K562 (cell line): ENCODE measurements at regions not wholly inside any gene's neighbourhood (a gene's known extent, or its start where the extent isn't known, plus 50 kb on each side); places are given as distances from the start of the nearest gene placed in this dataset.

Experiments used
- ATAC-seq: fragments of 200-7000 bp; cut with Tn5 transposase; 3 replicates; pipeline ENCODE4 v1.9.1; 2020; ENCODE audit warnings: moderate library complexity
- BruUV-seq: library from RNA; stranded (reverse); fragments of 400-500 nt; replicated peaks from 2 replicates; lab custom pipeline; 2021; lab: Mats Ljungman, UMichigan
- CTCF ChIA-PET: fragments of 300-600 bp; formaldehyde crosslinking; extraction: SDS; loops from one replicate; lab custom pipeline; 2021; ENCODE audit warnings: low intra/inter-chr PET ratio; lab: Yijun Ruan, JAX
- POLR2A ChIA-PET: fragments of 300-600, 350-650 bp; sonication (Branson Sonifier 250); formaldehyde crosslinking; extraction: SDS; loops from one replicate; lab custom pipeline; 2021; ENCODE audit warnings: antibody characterized with exemption, inconsistent platforms; lab: Yijun Ruan, JAX
- DNase-seq, 4 experiments: peaks; one replicate each; pipeline versions ENCODE4 v3.0.0 to v3.0.0-alpha.2; 2011 to 2018; ENCODE audit warnings: low spot score in 3 of 4, mixed read lengths in 3 of 4; ENCODE audit errors: extremely low read depth in 1 of 4
- FAIRE-seq: peaks from 2 replicates; lab custom pipeline; 2011; peaks lifted over from hg19 to GRCh38; lab: Jason Lieb, UNC
- H2AFZ ChIP-seq: 2 replicates; pipeline ENCODE4 v1.6.0; 2011; ENCODE audit warnings: low read depth, low read length, control low read depth, inconsistent platforms
- H3K27ac ChIP-seq: fragments of 200-600 bp; 3 replicates; pipeline ENCODE4 v1.8.0; 2011; ENCODE audit warnings: low read depth, mild to moderate bottlenecking, control low read depth, inconsistent platforms, low read length, moderate library complexity, mixed read lengths; ENCODE audit errors: extremely low read depth
- H3K27me3 ChIP-seq, 2 experiments: fragments of 300-600 bp in 1 of 2; 2 replicates in 1 of 2; 3 replicates in 1 of 2; pipeline versions ENCODE4 v1.6.0 to v1.8.0; 2011; ENCODE audit warnings: inconsistent platforms in 2 of 2, low read length in 2 of 2, mild to moderate bottlenecking in 1 of 2, mixed read lengths in 1 of 2, moderate library complexity in 1 of 2; ENCODE audit not compliant: control insufficient read depth in 2 of 2, insufficient read depth in 2 of 2
- H3K36me3 ChIP-seq: fragments of 300-600 bp; 3 replicates; pipeline ENCODE4 v1.8.0; 2011; ENCODE audit warnings: mild to moderate bottlenecking, low read length, inconsistent platforms; ENCODE audit not compliant: control insufficient read depth, insufficient read depth
- H3K4me1 ChIP-seq, 2 experiments: fragments of 200-600 bp in 1 of 2; replicated peaks in 1 of 2; 2 replicates in 1 of 2; 3 replicates in 1 of 2; pipeline versions ENCODE4 v1.5.1 to v1.8.0; 2011; ENCODE audit warnings: inconsistent platforms in 2 of 2, low read length in 2 of 2, mild to moderate bottlenecking in 1 of 2, mixed read lengths in 1 of 2, moderate library complexity in 1 of 2; ENCODE audit not compliant: control insufficient read depth in 2 of 2, insufficient read depth in 2 of 2
- H3K4me2 ChIP-seq: 2 replicates; pipeline ENCODE4 v1.6.1; 2011; ENCODE audit warnings: low read length, control low read depth, inconsistent platforms, mixed read lengths; ENCODE audit not compliant: insufficient read depth
- H3K4me3 ChIP-seq: fragments of 200-600 bp; sonication (generic), shearing (Covaris generic); 2 replicates; pipeline ENCODE4 v1.5.1; 2016; ENCODE audit warnings: control low read depth, inconsistent platforms
- H3K79me2 ChIP-seq: fragments of 200-600 bp; 3 replicates; pipeline ENCODE4 v1.8.0; 2011; ENCODE audit warnings: low read length, inconsistent platforms; ENCODE audit not compliant: control insufficient read depth, insufficient read depth
- H3K9ac ChIP-seq, 2 experiments: 2 replicates each; pipeline versions ENCODE4 v1.6.0 to v1.6.1; 2011; ENCODE audit warnings: low read depth in 2 of 2, low read length in 2 of 2, control low read depth in 1 of 2, inconsistent platforms in 1 of 2, mild to moderate bottlenecking in 1 of 2, mixed read lengths in 1 of 2; ENCODE audit not compliant: insufficient read depth in 1 of 2
- H3K9me1 ChIP-seq: one replicate; pipeline ENCODE4 v1.6.0; 2011; ENCODE audit warnings: inconsistent platforms, mild to moderate bottlenecking, low read length, moderate library complexity; ENCODE audit not compliant: control insufficient read depth, insufficient read depth
- H3K9me3 ChIP-seq: replicated peaks from 2 replicates; pipeline ENCODE4 v1.5.1; 2011; ENCODE audit warnings: low read depth, low read length, inconsistent platforms; ENCODE audit not compliant: control insufficient read depth, insufficient read depth
- H4K20me1 ChIP-seq: replicated peaks from 2 replicates; pipeline ENCODE4 v1.6.1; 2011; ENCODE audit warnings: low read length, inconsistent platforms, mixed read lengths; ENCODE audit not compliant: control insufficient read depth, insufficient read depth
- BDP1 ChIP-seq: IDR thresholded peaks from 3 replicates; pipeline ENCODE4 v1.6.1; 2011; ENCODE audit not compliant: insufficient read length, insufficient read depth
- CBX8 ChIP-seq: fragments of 200-600 bp; sonication (generic); IDR thresholded peaks from 2 replicates; pipeline ENCODE4 v1.6.1; 2012; ENCODE audit warnings: borderline replicate concordance, mixed run types, low read depth, mild to moderate bottlenecking, moderate library complexity, mixed read lengths, low read length, control low read depth, inconsistent platforms; ENCODE audit not compliant: poor library complexity, severe bottlenecking; ENCODE audit errors: extremely low read depth
- CSDE1 ChIP-seq, 2 experiments: fragments of 450-650 bp; IDR thresholded peaks; 2 replicates each; pipeline ENCODE4 v1.6.1; 2016; ENCODE audit warnings: mild to moderate bottlenecking in 1 of 2
- CTCF ChIP-seq, 3 experiments: IDR thresholded peaks in 2 of 3; conservative IDR thresholded peaks in 1 of 3; 2 replicates each; pipeline ENCODE4 v1.5.1; 2011 to 2012; ENCODE audit warnings: low read length in 3 of 3, mild to moderate bottlenecking in 3 of 3, control low read depth in 2 of 3, improper control_type of control experiment in 1 of 3, inconsistent platforms in 1 of 3, low read depth in 1 of 3, mixed read lengths in 1 of 3, moderate library complexity in 1 of 3; ENCODE audit not compliant: insufficient read depth in 2 of 3
- EHMT2 ChIP-seq: fragments of 450-650 bp; IDR thresholded peaks from 2 replicates; pipeline ENCODE4 v1.6.1; 2018; ENCODE audit warnings: antibody characterized with exemption
- HMGN3 ChIP-seq: IDR thresholded peaks from 2 replicates; pipeline ENCODE4 v1.6.1; 2011; ENCODE audit warnings: borderline replicate concordance, low read depth, mild to moderate bottlenecking, mixed read lengths, low read length; ENCODE audit not compliant: insufficient read length; ENCODE audit errors: extremely low read depth
- PURB ChIP-seq: sonication (generic); formaldehyde crosslinking; IDR thresholded peaks from 2 replicates; pipeline ENCODE4 v1.9.0; 2021; ENCODE audit warnings: low read depth, mild to moderate bottlenecking, missing genetic modification reagents
- TBP ChIP-seq: optimal IDR thresholded peaks from 2 replicates; pipeline ENCODE3; 2011; ENCODE audit warnings: low read depth, low read length, improper control_type of control experiment
- ZEB2 ChIP-seq: fragments of 450-650 bp; IDR thresholded peaks from 2 replicates; pipeline ENCODE4 v1.6.1; 2016
- ZNF12 ChIP-seq: sonication (generic); formaldehyde crosslinking; IDR thresholded peaks from 2 replicates; pipeline ENCODE4 v1.4.0; 2020; ENCODE audit warnings: mild to moderate bottlenecking, missing genetic modification reagents
- ZNF668 ChIP-seq: fragments of 250-450 bp; sonication (Bioruptor Pico); IDR thresholded peaks from 2 replicates; pipeline ENCODE4 v1.8.0; 2022; ENCODE audit warnings: mild to moderate bottlenecking, inconsistent platforms
- WGBS: fragments of 100-300 bp; shearing (Covaris generic); methylation state at CpG from one replicate; pipeline ENCODE4 v1.1.6; 2016; ENCODE audit warnings: low coverage, mixed read lengths; ENCODE audit not compliant: insufficient coverage; ENCODE audit errors: missing lambda C conversion rate; 5-methylcytosine and 5-hydroxymethylcytosine counted together
- in situ Hi-C: fragments of 300-500 bp; cut with MboI; formaldehyde crosslinking; loops from 4 replicates; pipeline ENCODE4 v1.15.0; 2018; ENCODE audit warnings: inconsistent platforms, mixed read lengths
- intact Hi-C: fragments of 100-400 bp; cut with micrococcal nuclease; formaldehyde crosslinking; loops from 2 replicates; pipeline ENCODE4 v1.14.2; 2022
- TF ChIP-seq, protein P1 (sequence below): fragments of 450-650 bp; IDR thresholded peaks from 2 replicates; pipeline ENCODE4 v1.6.1; 2016; ENCODE audit warnings: borderline replicate concordance

DNA sequence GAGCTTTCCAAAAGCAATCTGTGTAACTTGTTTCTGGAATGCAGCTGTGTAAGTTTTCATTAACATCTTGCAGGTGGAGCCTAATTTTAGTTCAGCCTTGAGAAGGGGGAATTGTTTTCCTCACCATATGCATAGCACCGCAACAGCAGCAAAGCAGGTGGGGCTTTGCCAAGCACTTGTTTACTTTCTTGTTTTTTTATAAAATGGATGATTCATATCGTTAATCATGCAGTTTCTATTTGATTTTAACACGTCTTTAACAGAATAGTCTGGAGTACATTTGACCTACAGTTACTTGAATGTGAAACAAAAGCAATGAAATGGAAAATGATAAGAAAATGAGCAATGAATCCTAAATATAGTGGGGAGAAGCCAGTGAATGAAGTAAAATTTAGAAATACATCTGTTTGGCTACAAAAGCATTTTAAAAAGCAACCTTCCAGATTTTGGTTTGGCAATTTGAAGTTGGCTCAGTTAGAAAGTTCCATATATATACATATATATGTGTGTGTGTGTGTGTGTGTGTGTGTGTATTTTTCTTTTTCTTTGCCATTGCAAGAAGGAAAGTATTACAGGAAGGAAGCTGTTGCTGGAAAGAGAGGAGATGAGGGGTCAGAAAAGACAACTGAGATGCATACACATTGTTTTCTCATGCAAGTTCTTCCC is 119.0 kb upstream of the ADGRL2 start:
- WGBS = 3% methylated on average over 3 of the region's 3 CpGs
- Histone ChIP-seq H4K20me1 (no peaks in the 10 kb centered on the region), H3K79me2 (no peaks in the 10 kb centered on the region), H2AFZ (no peak overlapping the region), H3K27me3 (no peaks in the 10 kb centered on the region), H3K9me1 (no peaks in the 10 kb centered on the region), H3K9ac (no peak overlapping the region), H3K36me3 (no peaks in the 10 kb centered on the region), H3K4me1 (no peaks in the 10 kb centered on the region), H3K4me2 (no peak overlapping the region), H3K4me3 (no peak overlapping the region), H3K9me3 (no peaks in the 10 kb centered on the region), H3K27ac (no peak overlapping the region)
- ChIA-PET CTCF (no interaction called here), POLR2A (no interaction called here)
- no peak for TF ChIP-seq CSDE1 (IDR thresholded peaks at IDR 0.05)
- TF ChIP-seq ZNF12 (CRISPR knock-in tag) = no peak
- TF ChIP-seq PURB (CRISPR knock-in tag) = no peak
- TF ChIP-seq HMGN3 = no peak
- no peak for TF ChIP-seq ZEB2
- TF ChIP-seq EHMT2 = no peak
- no peak for TF ChIP-seq CTCF (IDR thresholded peaks at IDR 0.05 in 2 of 3, conservative IDR thresholded peaks at IDR 0.05 in 1 of 3; ENCODE audit: insufficient read depth in 2 of 3, low read depth in 1 of 3, low read length in 3 of 3)
- TF ChIP-seq BDP1 = no peak
- no peak for TF ChIP-seq CBX8
- no peak for TF ChIP-seq TBP
- no peak for TF ChIP-seq ZNF668
- TF ChIP-seq, protein P1, sequence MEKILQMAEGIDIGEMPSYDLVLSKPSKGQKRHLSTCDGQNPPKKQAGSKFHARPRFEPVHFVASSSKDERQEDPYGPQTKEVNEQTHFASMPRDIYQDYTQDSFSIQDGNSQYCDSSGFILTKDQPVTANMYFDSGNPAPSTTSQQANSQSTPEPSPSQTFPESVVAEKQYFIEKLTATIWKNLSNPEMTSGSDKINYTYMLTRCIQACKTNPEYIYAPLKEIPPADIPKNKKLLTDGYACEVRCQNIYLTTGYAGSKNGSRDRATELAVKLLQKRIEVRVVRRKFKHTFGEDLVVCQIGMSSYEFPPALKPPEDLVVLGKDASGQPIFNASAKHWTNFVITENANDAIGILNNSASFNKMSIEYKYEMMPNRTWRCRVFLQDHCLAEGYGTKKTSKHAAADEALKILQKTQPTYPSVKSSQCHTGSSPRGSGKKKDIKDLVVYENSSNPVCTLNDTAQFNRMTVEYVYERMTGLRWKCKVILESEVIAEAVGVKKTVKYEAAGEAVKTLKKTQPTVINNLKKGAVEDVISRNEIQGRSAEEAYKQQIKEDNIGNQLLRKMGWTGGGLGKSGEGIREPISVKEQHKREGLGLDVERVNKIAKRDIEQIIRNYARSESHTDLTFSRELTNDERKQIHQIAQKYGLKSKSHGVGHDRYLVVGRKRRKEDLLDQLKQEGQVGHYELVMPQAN = no peak
- no peak for ATAC-seq
- in situ Hi-C loops (no loop called here), intact Hi-C loops (no loop called here)
- DNase-seq = no peak
- BruUV-seq = no TSS peak
- no peak for FAIRE-seq
